Cardiac fibroblast (primary cell): ENCODE measurements at regions not wholly inside any gene's neighbourhood (a gene's known extent, or its start where the extent isn't known, plus 50 kb on each side); places are given as distances from the start of the nearest gene placed in this dataset.
"Not testable (repeated sequence)": the region's sequence is repeated elsewhere in the genome, so short reads cannot be mapped to it uniquely, and the experiment has no call there.

Experiments used
- DNase-seq, 2 donors: peaks; one replicate each; pipeline versions ENCODE4 v3.0.0 to v3.0.0-alpha.2; 2010; ENCODE audit warnings: low read depth in 2 of 2
- H3K4me3 ChIP-seq, 2 donors: replicated peaks in 1 of 2; 1 replicate in 1 of 2; 2 replicates in 1 of 2; pipeline ENCODE4 v1.5.1; 2011; ENCODE audit warnings: low read depth in 2 of 2, low read length in 2 of 2, mild to moderate bottlenecking in 2 of 2, moderate library complexity in 1 of 2
- TF ChIP-seq, protein P1 (sequence below): IDR thresholded peaks from one replicate; pipeline ENCODE4 v1.5.1; 2011; ENCODE audit warnings: low read depth, mild to moderate bottlenecking, low read length, inconsistent platforms

DNA sequence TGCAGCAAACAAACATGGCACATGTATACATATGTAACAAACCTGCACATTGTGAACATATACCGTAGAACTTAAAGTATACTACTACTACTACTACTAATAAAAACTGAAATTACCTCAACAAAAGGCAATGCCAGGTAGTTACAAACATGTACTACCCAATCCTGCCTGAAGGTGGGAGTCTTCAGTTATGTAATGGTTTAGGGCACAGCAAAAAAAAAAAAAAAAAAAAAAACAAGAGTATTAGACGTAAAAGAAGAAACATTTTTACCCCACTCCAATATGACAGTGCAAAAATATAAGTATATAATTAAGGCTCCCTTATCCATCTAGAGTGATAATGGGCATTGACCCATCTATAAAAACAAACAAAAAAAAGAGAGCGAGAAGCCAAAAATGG lies 296.6 kb downstream of the ZNF37A start:
- DNase-seq, result peak; percentile 13 to 33
- TF ChIP-seq, protein P1, sequence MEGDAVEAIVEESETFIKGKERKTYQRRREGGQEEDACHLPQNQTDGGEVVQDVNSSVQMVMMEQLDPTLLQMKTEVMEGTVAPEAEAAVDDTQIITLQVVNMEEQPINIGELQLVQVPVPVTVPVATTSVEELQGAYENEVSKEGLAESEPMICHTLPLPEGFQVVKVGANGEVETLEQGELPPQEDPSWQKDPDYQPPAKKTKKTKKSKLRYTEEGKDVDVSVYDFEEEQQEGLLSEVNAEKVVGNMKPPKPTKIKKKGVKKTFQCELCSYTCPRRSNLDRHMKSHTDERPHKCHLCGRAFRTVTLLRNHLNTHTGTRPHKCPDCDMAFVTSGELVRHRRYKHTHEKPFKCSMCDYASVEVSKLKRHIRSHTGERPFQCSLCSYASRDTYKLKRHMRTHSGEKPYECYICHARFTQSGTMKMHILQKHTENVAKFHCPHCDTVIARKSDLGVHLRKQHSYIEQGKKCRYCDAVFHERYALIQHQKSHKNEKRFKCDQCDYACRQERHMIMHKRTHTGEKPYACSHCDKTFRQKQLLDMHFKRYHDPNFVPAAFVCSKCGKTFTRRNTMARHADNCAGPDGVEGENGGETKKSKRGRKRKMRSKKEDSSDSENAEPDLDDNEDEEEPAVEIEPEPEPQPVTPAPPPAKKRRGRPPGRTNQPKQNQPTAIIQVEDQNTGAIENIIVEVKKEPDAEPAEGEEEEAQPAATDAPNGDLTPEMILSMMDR, result peak; percentile 35
- H3K4me3 ChIP-seq, result not testable (repeated sequence)

DNA sequence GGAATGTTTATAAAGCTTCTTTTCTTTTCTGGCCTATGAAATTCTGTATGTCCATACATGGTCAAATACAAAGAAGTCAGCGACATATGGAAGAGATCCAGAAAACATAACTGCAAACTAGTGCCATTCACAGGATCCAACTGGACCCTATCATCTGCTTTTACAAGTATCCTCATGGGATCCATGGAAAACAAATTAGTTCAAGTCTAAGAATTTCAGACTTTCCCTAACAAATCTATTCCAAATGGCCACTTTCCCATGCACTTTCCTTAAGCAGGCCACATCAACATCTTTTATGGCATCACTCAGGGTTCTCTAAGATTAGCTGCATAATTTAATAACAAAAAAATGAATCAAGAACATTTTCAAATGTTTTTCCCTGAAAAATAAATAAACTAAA lies 301.3 kb downstream of the ZNF37A start:
- H3K4me3 ChIP-seq, result not testable (repeated sequence)

DNA sequence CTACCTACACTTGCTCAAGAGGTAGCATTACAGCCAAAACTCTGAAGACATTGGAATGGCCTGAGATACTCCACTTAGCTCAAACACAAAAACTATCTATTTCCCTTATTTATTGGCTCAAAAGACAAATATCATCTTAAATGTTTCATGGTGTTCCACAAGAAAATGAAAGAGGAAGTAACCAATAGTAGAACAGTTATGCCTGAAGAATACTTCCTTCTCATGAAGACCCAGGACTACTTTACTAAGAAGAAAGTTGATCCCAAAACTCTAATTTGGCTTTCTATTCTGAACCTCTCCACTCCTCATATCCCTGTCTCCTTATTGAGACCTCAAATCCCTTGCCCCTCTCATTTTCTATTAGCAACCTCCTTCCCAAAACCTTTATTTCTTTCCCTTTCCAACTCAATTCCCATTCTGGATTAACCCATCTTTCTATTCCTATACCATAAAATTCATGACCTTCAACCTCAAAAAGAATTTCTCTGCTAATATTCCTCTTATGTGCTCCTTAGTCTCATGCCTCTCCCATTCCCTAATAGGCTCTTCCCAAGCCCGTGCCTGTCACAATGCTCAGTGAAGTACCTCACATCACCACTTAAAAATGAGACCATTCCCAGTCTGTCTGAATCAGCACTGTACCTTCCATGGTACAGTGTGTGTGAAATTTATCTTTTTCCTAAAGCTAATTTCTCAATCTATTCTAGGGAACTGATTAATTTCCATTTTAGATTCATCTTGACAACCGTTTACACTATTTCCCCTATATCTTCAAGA lies 302.2 kb downstream of the ZNF37A start:
- not testable (repeated sequence) for DNase-seq, H3K4me3 ChIP-seq

More for the DNA sequence above, 301.3 kb downstream of the ZNF37A start:
- DNase-seq, result not testable (repeated sequence)

DNA sequence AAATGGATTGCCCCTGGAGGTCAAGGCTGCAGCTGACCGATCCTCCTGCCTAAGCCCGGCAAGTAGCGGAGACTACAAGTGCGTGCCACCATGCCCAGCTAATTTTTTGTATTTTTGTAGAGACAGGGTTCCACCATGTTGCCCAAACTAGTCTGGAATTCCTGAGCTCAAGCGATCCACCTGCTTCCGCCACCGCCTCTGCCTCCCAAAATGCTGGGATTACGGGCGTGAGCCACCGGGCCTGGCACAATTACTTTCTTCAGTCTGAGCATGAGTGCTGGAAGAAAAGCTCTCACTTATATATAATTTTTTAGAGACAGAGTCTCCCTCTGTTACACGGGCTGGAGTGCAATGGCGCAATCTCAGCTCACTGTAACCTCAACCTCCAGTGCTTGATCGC lies 307.4 kb downstream of the ZNF37A start:
- not testable (repeated sequence) for H3K4me3 ChIP-seq, DNase-seq

DNA sequence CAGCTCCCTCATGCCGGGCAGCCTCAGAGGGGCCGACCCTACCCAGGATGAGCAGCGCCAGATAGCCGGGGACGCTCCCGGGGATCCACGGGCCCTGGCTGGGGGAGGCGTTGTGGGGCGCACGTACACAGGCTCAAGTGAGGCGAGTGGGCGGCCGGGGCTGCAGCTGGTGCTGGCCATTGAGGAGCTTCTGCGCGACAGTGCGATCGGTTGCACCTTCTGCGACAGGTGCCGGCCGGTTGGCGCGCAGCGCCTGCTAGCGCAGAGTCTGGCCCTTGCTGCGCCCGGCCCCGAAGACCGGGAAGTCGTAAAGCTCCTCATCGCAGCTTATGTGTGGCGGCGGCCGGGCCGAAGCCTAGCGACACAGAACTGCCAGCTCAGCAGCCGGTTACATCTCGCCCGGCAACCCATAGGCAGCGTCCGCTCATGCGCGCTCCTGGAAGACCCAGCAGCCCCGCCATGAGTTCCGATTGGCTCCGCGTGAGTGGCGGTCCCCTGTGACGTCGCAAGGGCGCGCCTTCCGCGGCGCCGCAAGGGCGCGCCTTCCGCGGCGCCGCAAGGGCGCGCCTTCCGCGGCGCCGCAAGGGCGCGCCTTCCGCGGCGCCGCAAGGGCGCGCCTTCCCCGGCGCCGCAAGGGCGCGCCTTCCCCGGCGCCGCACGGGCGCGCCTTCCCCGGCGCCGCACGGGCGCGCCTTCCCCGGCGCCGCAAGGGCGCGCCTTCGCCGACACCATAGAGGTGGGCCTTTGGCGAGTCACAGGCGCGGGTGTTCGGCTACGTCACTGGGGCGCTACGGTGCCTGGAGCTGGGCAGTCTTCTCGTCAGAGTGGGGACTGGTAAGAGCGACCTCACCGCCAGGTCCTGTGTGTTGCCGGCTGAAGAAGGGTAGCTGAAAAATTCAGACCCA lies 308.6 kb downstream of the ZNF37A start:
- H3K4me3 ChIP-seq, result peak overlapping the region; percentile 68 to 71

DNA sequence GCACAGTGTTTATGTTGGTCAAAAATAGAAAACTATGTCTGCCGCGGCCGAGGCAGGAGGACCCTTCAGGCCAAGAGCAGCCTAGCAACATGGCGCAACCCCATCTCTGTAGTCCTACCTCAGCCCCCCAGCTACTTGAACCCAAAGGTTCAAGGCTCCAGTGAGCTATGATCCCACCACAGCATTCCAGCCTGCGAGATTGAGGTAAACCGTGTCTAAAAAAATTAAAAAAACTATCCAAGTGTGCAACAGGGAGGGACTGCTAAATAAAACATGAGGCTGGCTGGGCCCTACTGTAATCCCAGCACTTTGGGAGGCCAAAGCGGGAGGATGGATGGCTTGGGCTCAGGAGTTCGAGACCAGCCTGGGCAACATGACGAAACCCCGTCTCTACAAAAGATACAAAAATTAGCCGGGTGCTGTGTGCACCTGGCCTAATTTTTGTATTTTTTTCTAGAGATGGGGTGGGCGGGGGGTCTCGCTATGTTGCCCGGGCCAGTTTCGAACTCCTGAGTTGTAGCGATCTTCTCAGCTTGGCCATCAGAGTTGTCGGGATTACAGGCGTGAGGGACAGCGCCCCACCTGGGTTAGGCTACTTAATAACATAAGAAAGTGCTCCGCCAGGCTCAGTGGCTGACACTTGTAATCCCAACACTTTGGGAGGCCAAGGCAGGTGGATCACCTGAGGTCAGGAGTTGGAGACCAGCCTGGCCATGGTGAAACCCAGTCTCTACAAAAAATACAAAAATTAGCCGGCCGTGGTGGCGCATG lies 309.4 kb downstream of the ZNF37A start:
- peak; percentile 14 to 31 for DNase-seq
- TF ChIP-seq, protein P1, result peak; percentile 2
- H3K4me3 ChIP-seq, result peak overlapping the region; percentile 40 to 48

More for the DNA sequence above, 308.6 kb downstream of the ZNF37A start:
- DNase-seq, result peak; percentile 92 to 96

DNA sequence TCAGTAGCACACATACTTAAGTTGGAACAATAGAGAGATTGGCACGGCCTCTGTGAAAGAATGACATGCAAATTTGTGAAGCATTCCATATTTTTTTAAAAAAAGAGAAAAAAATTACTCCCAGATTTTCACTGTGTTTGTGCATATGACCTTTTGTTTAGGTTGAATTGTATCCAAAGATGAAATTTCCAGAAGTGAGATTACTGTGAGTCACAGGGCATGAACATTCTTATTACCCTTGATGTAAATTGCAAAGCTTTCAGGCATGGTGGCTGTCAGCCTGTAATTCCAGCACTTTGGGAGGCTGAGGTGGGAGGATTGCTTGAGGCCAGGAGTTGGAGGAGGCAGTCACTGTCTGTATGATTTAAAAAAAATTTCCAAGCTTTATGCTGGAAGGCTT lies 329.5 kb downstream of the ZNF37A start:
- DNase-seq, result peak; percentile 3 to 33
- H3K4me3 ChIP-seq, result not testable (repeated sequence)

DNA sequence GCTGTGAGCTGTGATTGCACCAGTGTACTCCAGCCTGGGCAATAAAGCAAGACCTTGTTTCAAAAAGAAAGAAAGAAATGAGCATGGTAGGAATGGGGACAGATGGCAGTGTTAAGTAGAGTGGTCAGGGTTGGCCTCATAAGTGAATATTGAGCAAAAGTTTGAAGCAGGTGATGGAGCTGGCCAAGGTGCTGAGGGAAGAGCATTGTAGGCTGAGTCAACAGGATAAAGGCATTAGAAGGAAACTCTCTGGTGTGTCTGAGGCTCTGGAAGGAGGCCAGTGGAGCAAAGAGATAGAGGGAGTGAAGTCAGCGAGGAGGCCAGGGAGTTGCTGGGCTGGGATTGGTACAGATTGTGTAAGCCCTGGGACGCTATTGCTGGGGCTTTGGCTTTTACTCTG lies 336.1 kb downstream of the ZNF37A start:
- DNase-seq, H3K4me3 ChIP-seq: not testable (repeated sequence)

DNA sequence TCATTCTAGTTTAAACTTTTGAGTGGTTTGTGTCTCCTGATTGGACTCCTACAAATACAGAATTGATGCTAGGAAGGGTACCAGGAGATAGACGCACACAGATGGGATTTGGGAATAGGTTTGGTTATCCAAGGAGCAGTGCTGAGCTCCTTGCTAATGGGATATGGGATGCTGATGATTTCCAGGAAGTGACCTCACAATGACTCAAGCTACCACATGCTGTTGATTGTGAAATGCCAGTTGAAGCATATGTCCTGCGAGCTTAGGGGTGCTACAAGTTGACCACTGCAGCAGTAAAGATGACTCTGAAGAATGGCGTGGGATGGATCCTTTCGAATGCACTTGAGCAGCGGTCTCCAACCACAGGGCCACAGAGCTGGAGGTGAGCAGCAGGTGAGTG lies 343.2 kb downstream of the ZNF37A start:
- not testable (repeated sequence) for H3K4me3 ChIP-seq
- DNase-seq, result peak; percentile 2 to 49

DNA sequence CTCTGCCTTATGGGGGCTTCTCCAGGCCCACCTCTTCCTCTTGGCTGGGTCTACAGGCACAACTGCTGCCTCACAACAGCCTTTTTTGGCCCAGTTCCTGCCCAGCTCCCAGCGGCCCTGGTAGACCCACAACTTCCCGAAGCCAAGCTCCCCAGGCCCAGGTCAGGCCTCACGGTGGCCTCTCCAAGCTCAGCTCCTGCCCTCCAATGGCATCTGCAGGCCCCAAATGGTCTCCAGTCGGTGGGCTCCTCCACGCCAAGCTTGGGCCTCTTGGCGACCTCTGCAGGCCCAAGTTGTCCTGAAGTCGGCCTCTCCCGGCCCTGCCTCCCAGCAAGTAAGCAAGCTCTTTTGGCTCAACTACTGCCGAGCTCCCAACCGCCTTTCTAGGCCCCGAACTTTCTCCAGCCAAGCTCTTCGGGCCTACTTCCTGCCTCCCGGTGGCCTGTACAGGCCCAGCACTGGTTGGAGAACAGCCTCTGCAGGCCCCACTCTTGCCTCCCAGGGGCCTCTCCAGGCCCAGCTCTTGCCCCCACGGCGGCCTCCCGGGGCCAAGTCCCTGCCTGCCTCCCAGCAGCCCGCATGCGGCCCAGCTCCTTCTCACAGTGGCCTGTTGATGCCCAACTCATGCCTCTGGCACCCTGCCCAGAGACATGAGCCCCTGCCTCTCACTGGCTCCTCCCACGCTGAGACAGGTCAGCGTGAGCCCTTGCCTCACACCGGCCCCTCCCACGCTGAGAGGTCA lies 354.6 kb downstream of the ZNF37A start:
- H3K4me3 ChIP-seq, DNase-seq: not testable (repeated sequence)

DNA sequence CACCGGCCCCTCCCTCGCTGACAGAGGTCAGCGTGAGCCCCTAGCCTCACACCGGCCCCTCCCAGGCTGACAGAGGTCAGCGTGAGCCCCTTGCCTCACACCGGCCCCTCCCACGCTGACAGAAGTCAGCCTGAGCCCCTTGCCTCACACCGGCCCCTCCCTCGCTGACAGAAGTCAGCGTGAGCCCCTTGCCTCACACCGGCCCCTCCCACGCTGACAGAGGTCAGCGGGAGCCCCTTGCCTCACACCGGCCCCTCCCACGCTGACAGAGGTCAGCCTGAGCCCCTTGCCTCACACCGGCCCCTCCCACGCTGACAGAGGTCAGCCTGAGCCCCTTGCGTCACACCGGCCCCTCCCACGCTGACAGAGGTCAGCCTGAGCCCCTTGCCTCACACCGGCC lies 355.5 kb downstream of the ZNF37A start:
- DNase-seq, H3K4me3 ChIP-seq: not testable (repeated sequence)

DNA sequence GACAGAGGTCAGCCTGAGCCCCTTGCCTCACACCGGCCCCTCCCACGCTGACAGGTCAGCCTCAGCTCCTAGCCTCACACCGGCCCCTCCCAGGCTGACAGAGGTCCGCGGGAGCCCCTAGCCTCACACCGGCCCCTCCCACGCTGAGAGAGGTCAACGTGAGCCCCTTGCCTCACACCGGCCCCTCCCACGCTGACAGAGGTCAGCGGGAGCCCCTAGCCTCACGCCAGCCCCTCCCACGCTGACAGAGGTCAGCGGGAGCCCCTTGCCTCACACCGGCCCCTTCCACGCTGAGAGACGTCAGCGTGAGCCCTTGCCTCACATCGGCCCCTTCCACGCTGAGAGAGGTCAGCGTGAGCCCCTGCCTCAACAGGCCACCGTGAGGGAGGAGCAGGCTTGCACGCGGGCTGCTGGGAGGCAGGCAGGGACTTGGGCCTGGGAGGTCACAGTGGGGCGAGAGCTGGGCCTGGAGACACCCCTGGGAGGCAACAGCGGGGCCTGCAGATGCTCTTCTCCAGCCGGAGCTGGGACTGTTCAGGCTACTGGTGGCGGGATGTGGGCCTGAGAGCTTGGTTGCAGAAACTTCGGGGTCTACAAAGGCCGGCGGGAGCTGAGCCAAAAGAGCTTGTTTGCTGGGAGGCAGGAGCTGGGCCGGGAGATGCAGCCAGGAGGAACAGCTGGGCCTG lies 356.4 kb downstream of the ZNF37A start:
- H3K4me3 ChIP-seq, DNase-seq: not testable (repeated sequence)

DNA sequence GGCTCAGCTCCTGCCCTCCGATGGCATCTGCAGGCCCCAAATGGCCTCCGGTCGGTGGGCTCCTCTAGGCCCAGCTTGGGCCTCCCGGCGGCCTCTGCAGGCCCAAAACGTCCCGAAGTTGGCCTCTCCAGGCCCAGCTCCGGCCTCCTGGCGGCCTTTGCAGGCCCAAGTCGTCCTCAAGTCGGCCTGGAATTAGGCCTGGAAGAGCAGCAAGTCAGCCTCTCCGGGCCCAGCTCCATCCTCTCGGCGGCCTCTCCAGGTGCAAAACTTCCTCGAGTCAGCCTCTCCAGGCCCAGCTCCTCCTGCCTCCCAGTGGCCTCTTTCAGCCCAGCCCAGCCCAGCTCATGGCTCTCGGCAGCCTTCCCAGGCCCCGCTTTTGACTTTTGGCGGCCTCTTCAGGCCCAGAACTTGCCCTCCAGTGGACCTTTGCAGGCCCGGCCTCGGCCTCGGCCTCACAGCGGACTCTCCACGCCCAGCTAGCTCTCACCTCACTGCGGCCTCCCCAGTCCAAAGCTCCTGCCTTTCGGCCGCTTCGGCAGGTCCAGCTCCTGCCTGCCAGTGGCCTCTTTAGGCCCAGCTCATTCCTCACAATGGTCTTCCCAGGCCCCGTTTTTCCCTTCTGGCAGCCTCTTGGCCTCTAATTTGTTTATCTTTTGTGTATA lies 357.3 kb downstream of the ZNF37A start:
- DNase-seq, H3K4me3 ChIP-seq: not testable (repeated sequence)
